H1 (cell line): ENCODE measurements at regions not wholly inside any gene's neighbourhood (a gene's known extent, or its start where the extent isn't known, plus 50 kb on each side); places are given as distances from the start of the nearest gene placed in this dataset.

ENCODE experiments used
- CTCF ChIA-PET: fragments of 300-600 bp; sonication (Branson Sonifier 250); formaldehyde crosslinking; loops from one replicate; lab custom pipeline; 2021; ENCODE audit not compliant: partially characterized antibody; lab: Charles Lee
- POLR2A ChIA-PET: fragments of 300-600 bp; sonication (Branson Sonifier 250); formaldehyde crosslinking; loops from one replicate; lab custom pipeline; 2021; ENCODE audit warnings: inconsistent platforms; ENCODE audit not compliant: partially characterized antibody; lab: Charles Lee
- DNase-seq, 2 experiments: peaks; one replicate each; pipeline versions ENCODE4 v3.0.0 to v3.0.0-alpha.2; 2010 to 2022; ENCODE audit warnings: low spot score in 2 of 2, low read depth in 1 of 2, mixed read lengths in 1 of 2
- FAIRE-seq: peaks from 2 replicates; lab custom pipeline; 2011; peaks lifted over from hg19 to GRCh38; lab: Jason Lieb, UNC
- H2AFZ ChIP-seq: 2 replicates; pipeline ENCODE4 v1.8.1; 2012; ENCODE audit warnings: low read length, inconsistent platforms
- H2AK5ac ChIP-seq: 2 replicates; pipeline ENCODE4 v1.6.1; 2013; ENCODE audit warnings: low read depth, low read length
- H2BK120ac ChIP-seq: replicated peaks from 2 replicates; pipeline ENCODE3; 2013; ENCODE audit warnings: low read depth, low read length, inconsistent platforms
- H2BK12ac ChIP-seq: 2 replicates; pipeline ENCODE4 v1.6.1; 2013; ENCODE audit warnings: low read depth, low read length
- H2BK15ac ChIP-seq: 2 replicates; pipeline ENCODE4 v1.6.1; 2013; ENCODE audit warnings: low read length
- H2BK20ac ChIP-seq: 2 replicates; pipeline ENCODE4 v1.6.1; 2013; ENCODE audit warnings: low read length
- H2BK5ac ChIP-seq: 2 replicates; pipeline ENCODE4 v1.6.1; 2013; ENCODE audit warnings: low read depth, low read length
- H3K14ac ChIP-seq: 2 replicates; pipeline ENCODE4 v1.6.1; 2013; ENCODE audit warnings: inconsistent platforms; ENCODE audit not compliant: insufficient read length
- H3K18ac ChIP-seq: 2 replicates; pipeline ENCODE4 v1.6.1; 2013; ENCODE audit warnings: low read length; ENCODE audit errors: extremely low read depth
- H3K23ac ChIP-seq: 2 replicates; pipeline ENCODE4 v1.6.1; 2013; ENCODE audit warnings: inconsistent platforms; ENCODE audit not compliant: insufficient read length
- H3K23me2 ChIP-seq: 2 replicates; pipeline ENCODE4 v1.6.1; 2013; ENCODE audit warnings: low read depth, low read length
- H3K27ac ChIP-seq: 2 replicates; pipeline ENCODE4 v1.6.1; 2011; ENCODE audit warnings: low read depth, low read length, inconsistent platforms
- H3K27me3 ChIP-seq, 4 experiments: replicated peaks in 1 of 4; 1 replicate in 1 of 4; 2 replicates in 3 of 4; pipeline versions ENCODE4 v1.6.1 to v1.8.1; 2011 to 2013; ENCODE audit warnings: low read length in 3 of 4, mild to moderate bottlenecking in 3 of 4, inconsistent platforms in 2 of 4, mixed read lengths in 2 of 4, moderate library complexity in 1 of 4; ENCODE audit not compliant: control insufficient read depth in 3 of 4, insufficient read depth in 3 of 4; ENCODE audit errors: extremely low read depth in 1 of 4
- H3K36me3 ChIP-seq, 4 experiments: 2 replicates each; pipeline versions ENCODE4 v1.6.1 to v1.8.1; 2011 to 2013; ENCODE audit warnings: mild to moderate bottlenecking in 4 of 4, low read length in 3 of 4, moderate library complexity in 2 of 4, control low read depth in 1 of 4, inconsistent platforms in 1 of 4; ENCODE audit not compliant: insufficient read depth in 4 of 4, control insufficient read depth in 2 of 4
- H3K4ac ChIP-seq: replicated peaks from 2 replicates; pipeline ENCODE3; 2013; ENCODE audit warnings: low read length, low read depth, mixed read lengths, inconsistent platforms; ENCODE audit not compliant: insufficient read length
- H3K4me1 ChIP-seq, 4 experiments: replicated peaks in 1 of 4; 1 replicate in 1 of 4; 2 replicates in 3 of 4; pipeline versions ENCODE4 v1.6.1 to v1.8.1; 2011 to 2013; ENCODE audit warnings: low read length in 3 of 4, inconsistent platforms in 2 of 4, mixed read lengths in 1 of 4; ENCODE audit not compliant: insufficient read depth in 4 of 4, control insufficient read depth in 3 of 4
- H3K4me2 ChIP-seq, 2 experiments: 2 replicates each; pipeline versions ENCODE4 v1.6.1 to v1.8.1; 2011 to 2013; ENCODE audit warnings: low read depth in 2 of 2, low read length in 2 of 2, control low read depth in 1 of 2, inconsistent platforms in 1 of 2, mild to moderate bottlenecking in 1 of 2; ENCODE audit not compliant: insufficient read depth in 1 of 2
- H3K4me3 ChIP-seq, 4 experiments: fragments of 200-600, 300-600 bp in 1 of 4; sonication (generic), shearing (Covaris generic), sonication (Bioruptor Twin) in 1 of 4; 2 replicates each; pipeline versions ENCODE4 v1.5.1 to v1.8.1; 2011 to 2016; ENCODE audit warnings: low read length in 4 of 4, low read depth in 3 of 4, control low read depth in 2 of 4, inconsistent platforms in 2 of 4, mild to moderate bottlenecking in 2 of 4, mixed read lengths in 1 of 4, moderate library complexity in 1 of 4; ENCODE audit not compliant: insufficient read depth in 2 of 4; ENCODE audit errors: extremely low read depth in 1 of 4
- H3K56ac ChIP-seq: replicated peaks from 2 replicates; pipeline ENCODE3; 2013; ENCODE audit warnings: low read depth, mild to moderate bottlenecking, mixed read lengths, low read length, inconsistent platforms; ENCODE audit not compliant: insufficient read length
- H3K79me1 ChIP-seq: 2 replicates; pipeline ENCODE4 v1.6.1; 2013; ENCODE audit warnings: low read depth, low read length, control low read depth
- H3K79me2 ChIP-seq, 2 experiments: 2 replicates each; pipeline versions ENCODE4 v1.6.1 to v1.8.1; 2012 to 2013; ENCODE audit warnings: low read length in 2 of 2, mild to moderate bottlenecking in 2 of 2, inconsistent platforms in 1 of 2; ENCODE audit not compliant: insufficient read depth in 2 of 2, control insufficient read depth in 1 of 2
- H3K9ac ChIP-seq, 4 experiments: replicated peaks in 1 of 4; 1 replicate in 1 of 4; 2 replicates in 3 of 4; pipeline versions ENCODE4 v1.6.1 to v1.8.1; 2011 to 2013; ENCODE audit warnings: low read depth in 3 of 4, low read length in 3 of 4, control low read depth in 2 of 4, mild to moderate bottlenecking in 2 of 4, moderate library complexity in 2 of 4, inconsistent platforms in 1 of 4; ENCODE audit errors: extremely low read depth in 1 of 4
- H3K9me3 ChIP-seq, 2 experiments: 2 replicates each; pipeline versions ENCODE4 v1.6.1 to v1.8.1; 2012 to 2013; ENCODE audit warnings: mild to moderate bottlenecking in 2 of 2, moderate library complexity in 2 of 2, control low read depth in 1 of 2, inconsistent platforms in 1 of 2, low read depth in 1 of 2, low read length in 1 of 2, mixed read lengths in 1 of 2; ENCODE audit not compliant: insufficient read depth in 2 of 2
- H4K20me1 ChIP-seq, 2 experiments: replicated peaks in 1 of 2; 2 replicates each; pipeline versions ENCODE3 to v1.8.1; 2011 to 2013; ENCODE audit warnings: inconsistent platforms in 2 of 2, low read length in 2 of 2, mild to moderate bottlenecking in 1 of 2; ENCODE audit not compliant: insufficient read depth in 2 of 2, control insufficient read depth in 1 of 2
- H4K5ac ChIP-seq: 2 replicates; pipeline ENCODE4 v1.6.1; 2013; ENCODE audit warnings: low read length, low read depth, mixed read lengths, inconsistent platforms; ENCODE audit not compliant: insufficient read length
- H4K8ac ChIP-seq: 2 replicates; pipeline ENCODE4 v1.8.0; 2013; ENCODE audit warnings: mild to moderate bottlenecking, moderate library complexity, low read length, inconsistent platforms; ENCODE audit not compliant: insufficient read depth; ENCODE audit errors: extremely low read depth
- H4K91ac ChIP-seq: replicated peaks from 2 replicates; pipeline ENCODE3; 2013; ENCODE audit warnings: low read length, mixed read lengths, inconsistent platforms; ENCODE audit not compliant: insufficient read length
- CREB1 ChIP-seq: IDR thresholded peaks from 2 replicates; pipeline ENCODE4 v1.6.1; 2012; ENCODE audit warnings: inconsistent platforms
- CTBP2 ChIP-seq: IDR thresholded peaks from 2 replicates; pipeline ENCODE4 v1.7.0; 2011; ENCODE audit warnings: borderline replicate concordance, mild to moderate bottlenecking, moderate library complexity, mixed read lengths, low read length; ENCODE audit not compliant: insufficient read depth, insufficient read length
- EZH2 ChIP-seq: fragments of 200-600 bp; sonication (generic); IDR thresholded peaks from 2 replicates; pipeline ENCODE4 v1.7.1; 2012; ENCODE audit warnings: low read depth, mild to moderate bottlenecking, moderate library complexity, low read length, inconsistent platforms; ENCODE audit not compliant: severe bottlenecking
- HDAC2 ChIP-seq, 2 experiments: fragments of 300-600 bp in 1 of 2; sonication (generic) in 1 of 2; IDR thresholded peaks; 2 replicates each; pipeline ENCODE4 v1.6.1; 2011 to 2012; ENCODE audit warnings: low read depth in 2 of 2, low read length in 2 of 2, mild to moderate bottlenecking in 2 of 2, moderate library complexity in 2 of 2, borderline replicate concordance in 1 of 2, inconsistent platforms in 1 of 2
- KDM5A ChIP-seq: fragments of 200-600 bp; IDR thresholded peaks from 2 replicates; pipeline ENCODE4 v1.7.1; 2012; ENCODE audit warnings: mild to moderate bottlenecking, low read length, inconsistent platforms, mixed read lengths
- NANOG ChIP-seq: IDR thresholded peaks from 2 replicates; pipeline ENCODE4 v1.6.1; 2011; ENCODE audit warnings: low read length, low read depth, mild to moderate bottlenecking, inconsistent platforms; ENCODE audit not compliant: insufficient read depth, poor library complexity, severe bottlenecking
- RBBP5 ChIP-seq: IDR thresholded peaks from 2 replicates; pipeline ENCODE4 v1.7.1; 2012; ENCODE audit warnings: low read depth, mild to moderate bottlenecking, inconsistent platforms, low read length, moderate library complexity, borderline replicate concordance
- SUZ12 ChIP-seq: fragments of 200-600 bp; sonication (generic); IDR thresholded peaks from 2 replicates; pipeline ENCODE4 v1.6.1; 2012; ENCODE audit warnings: mild to moderate bottlenecking, inconsistent platforms, low read length, moderate library complexity, mixed read lengths
- TAF1 ChIP-seq: IDR thresholded peaks from 2 replicates; pipeline ENCODE4 v1.6.1; 2011; ENCODE audit warnings: mild to moderate bottlenecking, low read depth, low read length
- WGBS, 2 experiments: shearing (Covaris generic) in 1 of 2; methylation state at CpG; one replicate each; pipeline versions ENCODE4 v1.1.6 to v1.1.7; 2013 to 2015; ENCODE audit warnings: low lambda C conversion rate in 2 of 2, mixed read lengths in 2 of 2, inconsistent platforms in 1 of 2, low coverage in 1 of 2, missing lambda C conversion rate in 1 of 2; ENCODE audit not compliant: insufficient replicate concordance in 2 of 2, insufficient coverage in 1 of 2, insufficient read length in 1 of 2; ENCODE audit errors: extremely low coverage in 1 of 2, missing lambda C conversion rate in 1 of 2; 5-methylcytosine and 5-hydroxymethylcytosine counted together

GRCh38 chr1:214174508-214175199 is 106.3 kb upstream of the SMYD2 start:
- Histone ChIP-seq H3K27me3 (peaks cover 0 to 2% (median 0%) of the 10 kb centered on the region in 4 experiments; a peak in 1 of 7 replicates), H3K14ac (no peak overlapping the region)
- CTCF ChIA-PET, result interaction anchor here (1.3 to 1.7 kb wide), 2 partner anchors 17 to 155 kb away, joined by 3 read pairs; no protein-coding TSS in a partner anchor

More at GRCh38 chr1:214174508-214175199, 106.3 kb upstream of the SMYD2 start:
- Histone ChIP-seq H3K4me3 (no peak overlapping the region), H4K8ac (no peak overlapping the region), H2BK5ac (no peak overlapping the region), H2AK5ac (no peak overlapping the region), H2BK12ac (no peak overlapping the region)
- TF ChIP-seq RBBP5 (no peak), HDAC2 (IDR thresholded peaks at IDR 0.05; ENCODE audit: borderline replicate concordance in 1 of 2, low read depth in 2 of 2, low read length in 2 of 2) (no peak), TAF1 (no peak), KDM5A (no peak), CTBP2 (no peak), SUZ12 (no peak), NANOG (no peak), CREB1 (no peak), EZH2 (no peak)
- TF ChIP-seq, all 59 proteins: peak for 0
- no peaks in the 10 kb centered on the region for H3K79me2 ChIP-seq
- DNase-seq, result no peak
- POLR2A ChIA-PET, result no interaction called here
- H4K5ac ChIP-seq, result no peak overlapping the region
- H2BK15ac ChIP-seq, result no peak overlapping the region
- no peak for FAIRE-seq
- H3K4ac ChIP-seq, result no peak overlapping the region
- no peaks in the 10 kb centered on the region for H4K20me1 ChIP-seq
- H3K23me2 ChIP-seq, result no peaks in the 10 kb centered on the region
- no peak overlapping the region for H3K4me2 ChIP-seq
- H2BK120ac ChIP-seq, result no peak overlapping the region
- WGBS, 2 experiments, result 50% methylated on average over 2 of the region's 2 CpGs; no CpG with 5 or more reads in 1 of the 2 experiments
- H2BK20ac ChIP-seq, result no peak overlapping the region
- no peak overlapping the region for H4K91ac ChIP-seq
- no peak overlapping the region for H3K9ac ChIP-seq
- no peaks in the 10 kb centered on the region for H3K79me1 ChIP-seq
- H3K18ac ChIP-seq, result no peak overlapping the region
- H2AFZ ChIP-seq, result no peak overlapping the region
- H3K56ac ChIP-seq, result no peak overlapping the region
- H3K27ac ChIP-seq, result no peak overlapping the region
- H3K9me3 ChIP-seq, result no peaks in the 10 kb centered on the region
- no peaks in the 10 kb centered on the region for H3K4me1 ChIP-seq
- no peak overlapping the region for H3K23ac ChIP-seq
- H3K36me3 ChIP-seq, result no peaks in the 10 kb centered on the region
